ENCODE measurements at regions not wholly inside any gene's neighbourhood (a gene's known extent, or its start where the extent isn't known, plus 50 kb on each side); places are given as distances from the start of the nearest gene placed in this dataset.

GRCh38 chr16:61332461-61332860 lies 703.8 kb downstream of the CDH8 start:
- TF ChIP-seq, protein P1, sequence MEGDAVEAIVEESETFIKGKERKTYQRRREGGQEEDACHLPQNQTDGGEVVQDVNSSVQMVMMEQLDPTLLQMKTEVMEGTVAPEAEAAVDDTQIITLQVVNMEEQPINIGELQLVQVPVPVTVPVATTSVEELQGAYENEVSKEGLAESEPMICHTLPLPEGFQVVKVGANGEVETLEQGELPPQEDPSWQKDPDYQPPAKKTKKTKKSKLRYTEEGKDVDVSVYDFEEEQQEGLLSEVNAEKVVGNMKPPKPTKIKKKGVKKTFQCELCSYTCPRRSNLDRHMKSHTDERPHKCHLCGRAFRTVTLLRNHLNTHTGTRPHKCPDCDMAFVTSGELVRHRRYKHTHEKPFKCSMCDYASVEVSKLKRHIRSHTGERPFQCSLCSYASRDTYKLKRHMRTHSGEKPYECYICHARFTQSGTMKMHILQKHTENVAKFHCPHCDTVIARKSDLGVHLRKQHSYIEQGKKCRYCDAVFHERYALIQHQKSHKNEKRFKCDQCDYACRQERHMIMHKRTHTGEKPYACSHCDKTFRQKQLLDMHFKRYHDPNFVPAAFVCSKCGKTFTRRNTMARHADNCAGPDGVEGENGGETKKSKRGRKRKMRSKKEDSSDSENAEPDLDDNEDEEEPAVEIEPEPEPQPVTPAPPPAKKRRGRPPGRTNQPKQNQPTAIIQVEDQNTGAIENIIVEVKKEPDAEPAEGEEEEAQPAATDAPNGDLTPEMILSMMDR (conservative IDR thresholded peaks at IDR 0.05; ENCODE audit: low read depth in 2 of 2) = no peak
- TF ChIP-seq EZH2 (IDR thresholded peaks at IDR 0.05; ENCODE audit: low read depth, unreplicated experiment) = no peak
- no peak for TF ChIP-seq EZH2phosphoT487 (IDR thresholded peaks at IDR 0.05; ENCODE audit: unreplicated experiment)
- TF ChIP-seq STAT1 (IDR thresholded peaks at IDR 0.05; ENCODE audit: unreplicated experiment) = no peak
- no peak for TF ChIP-seq ZNF331 (CRISPR knock-in tag; IDR thresholded peaks at IDR 0.05; ENCODE audit: low read depth)
- TF ChIP-seq POLR2AphosphoS5 (IDR thresholded peaks at IDR 0.05; ENCODE audit: low read depth) = no peak
- TF ChIP-seq, protein P2, sequence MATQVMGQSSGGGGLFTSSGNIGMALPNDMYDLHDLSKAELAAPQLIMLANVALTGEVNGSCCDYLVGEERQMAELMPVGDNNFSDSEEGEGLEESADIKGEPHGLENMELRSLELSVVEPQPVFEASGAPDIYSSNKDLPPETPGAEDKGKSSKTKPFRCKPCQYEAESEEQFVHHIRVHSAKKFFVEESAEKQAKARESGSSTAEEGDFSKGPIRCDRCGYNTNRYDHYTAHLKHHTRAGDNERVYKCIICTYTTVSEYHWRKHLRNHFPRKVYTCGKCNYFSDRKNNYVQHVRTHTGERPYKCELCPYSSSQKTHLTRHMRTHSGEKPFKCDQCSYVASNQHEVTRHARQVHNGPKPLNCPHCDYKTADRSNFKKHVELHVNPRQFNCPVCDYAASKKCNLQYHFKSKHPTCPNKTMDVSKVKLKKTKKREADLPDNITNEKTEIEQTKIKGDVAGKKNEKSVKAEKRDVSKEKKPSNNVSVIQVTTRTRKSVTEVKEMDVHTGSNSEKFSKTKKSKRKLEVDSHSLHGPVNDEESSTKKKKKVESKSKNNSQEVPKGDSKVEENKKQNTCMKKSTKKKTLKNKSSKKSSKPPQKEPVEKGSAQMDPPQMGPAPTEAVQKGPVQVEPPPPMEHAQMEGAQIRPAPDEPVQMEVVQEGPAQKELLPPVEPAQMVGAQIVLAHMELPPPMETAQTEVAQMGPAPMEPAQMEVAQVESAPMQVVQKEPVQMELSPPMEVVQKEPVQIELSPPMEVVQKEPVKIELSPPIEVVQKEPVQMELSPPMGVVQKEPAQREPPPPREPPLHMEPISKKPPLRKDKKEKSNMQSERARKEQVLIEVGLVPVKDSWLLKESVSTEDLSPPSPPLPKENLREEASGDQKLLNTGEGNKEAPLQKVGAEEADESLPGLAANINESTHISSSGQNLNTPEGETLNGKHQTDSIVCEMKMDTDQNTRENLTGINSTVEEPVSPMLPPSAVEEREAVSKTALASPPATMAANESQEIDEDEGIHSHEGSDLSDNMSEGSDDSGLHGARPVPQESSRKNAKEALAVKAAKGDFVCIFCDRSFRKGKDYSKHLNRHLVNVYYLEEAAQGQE (IDR thresholded peaks at IDR 0.05; ENCODE audit: unreplicated experiment) = no peak
- no peak for TF ChIP-seq CREB1 (CRISPR knock-in tag; IDR thresholded peaks at IDR 0.05; ENCODE audit: low read depth)
- TF ChIP-seq JUNB (IDR thresholded peaks at IDR 0.05; ENCODE audit: unreplicated experiment) = no peak
- no peak for TF ChIP-seq ZNF114 (CRISPR knock-in tag; IDR thresholded peaks at IDR 0.05)
